ENCODE measurements at regions not wholly inside any gene's neighbourhood (a gene's known extent, or its start where the extent isn't known, plus 50 kb on each side); places are given as distances from the start of the nearest gene placed in this dataset.
"Not testable (repeated sequence)": the region's sequence is repeated elsewhere in the genome, so short reads cannot be mapped to it uniquely, and the experiment has no call there.

DNA sequence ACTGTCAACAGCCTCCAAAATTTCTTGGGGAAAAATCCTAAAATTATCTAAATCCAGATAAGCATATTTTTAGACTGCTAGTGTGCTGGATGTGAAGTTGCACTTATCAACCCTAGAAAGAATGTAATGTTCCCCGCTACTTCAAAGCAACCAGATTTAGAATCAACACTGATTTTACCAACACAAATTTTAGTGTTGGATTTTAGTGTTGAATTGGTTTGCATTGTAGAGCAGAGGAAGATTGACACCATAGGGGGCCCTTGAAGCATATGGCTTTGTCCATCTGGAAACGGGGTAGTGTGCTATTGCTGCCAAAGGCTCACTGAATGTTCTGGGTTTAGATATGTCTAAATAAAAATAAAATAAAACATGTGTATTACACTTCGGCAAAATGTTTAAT lies 126.3 kb upstream of the EMCN start:
- no peaks in the 10 kb centered on the region for H3K9me3 Mint-ChIP-seq
- ATAC-seq: no peak
- no peaks in the 10 kb centered on the region for H3K4me1 Mint-ChIP-seq

DNA sequence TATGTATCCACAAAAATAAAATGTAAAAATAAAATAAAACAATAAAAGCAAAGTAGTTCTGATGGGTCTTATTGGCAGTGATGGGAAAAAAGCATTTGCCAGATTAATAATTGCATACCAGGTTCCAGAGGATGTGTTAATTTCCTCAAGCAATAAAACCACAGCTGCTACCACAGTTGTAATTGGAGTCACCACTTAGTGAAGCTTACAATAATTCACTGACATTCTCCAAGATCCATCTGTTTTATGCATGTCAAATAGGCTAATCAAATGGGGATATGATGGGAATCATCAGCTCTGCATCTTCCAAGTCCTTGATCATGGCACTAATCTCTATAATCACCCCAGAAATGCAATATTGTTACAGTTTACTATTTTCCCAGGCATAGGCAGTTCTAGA lies 123.5 kb upstream of the EMCN start:
- Mint-ChIP-seq H3K4me1 (no peaks in the 10 kb centered on the region), H3K27ac (no peak overlapping the region), H3K4me3 (no peak overlapping the region), H3K9me3 (peaks cover 3% of the 10 kb centered on the region), H3K36me3 (no peaks in the 10 kb centered on the region)
- DNase-seq (ENCODE audit: low spot score in 2 of 2): no peak
- no peak for ATAC-seq

More for the DNA sequence above, 126.3 kb upstream of the EMCN start:
- H3K4me3 Mint-ChIP-seq: no peak overlapping the region
- no peaks in the 10 kb centered on the region for H3K36me3 Mint-ChIP-seq
- no peak for DNase-seq (ENCODE audit: low spot score in 2 of 2)
- H3K27ac Mint-ChIP-seq: no peak overlapping the region

DNA sequence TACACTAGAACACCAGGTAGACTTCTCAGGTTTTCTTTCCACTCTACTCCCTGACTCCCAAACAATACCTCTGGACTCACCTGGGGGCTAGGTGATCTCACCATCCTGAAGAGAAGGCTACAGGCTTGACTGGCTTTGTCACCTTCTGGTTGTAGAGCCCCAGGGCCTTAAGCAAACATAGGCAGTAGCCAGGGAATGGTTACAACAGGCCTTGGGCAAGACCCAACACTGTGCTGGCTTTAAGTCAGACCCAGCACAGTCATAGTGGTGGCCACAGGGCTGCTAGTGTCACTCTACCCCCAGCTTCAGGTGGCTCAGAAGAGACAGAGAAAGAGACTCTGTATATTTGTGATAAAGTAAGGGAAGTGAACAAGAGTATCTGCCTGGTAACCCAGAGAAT lies 118.1 kb upstream of the EMCN start:
- DNase-seq (ENCODE audit: low spot score in 2 of 2) (no peak), ATAC-seq (peak; percentile 58)
- H3K4me3 Mint-ChIP-seq: no peak overlapping the region
- H3K4me1 Mint-ChIP-seq: no peaks in the 10 kb centered on the region
- H3K9me3 Mint-ChIP-seq: peaks cover 3% of the 10 kb centered on the region
- H3K27ac Mint-ChIP-seq: no peak overlapping the region
- no peaks in the 10 kb centered on the region for H3K36me3 Mint-ChIP-seq

DNA sequence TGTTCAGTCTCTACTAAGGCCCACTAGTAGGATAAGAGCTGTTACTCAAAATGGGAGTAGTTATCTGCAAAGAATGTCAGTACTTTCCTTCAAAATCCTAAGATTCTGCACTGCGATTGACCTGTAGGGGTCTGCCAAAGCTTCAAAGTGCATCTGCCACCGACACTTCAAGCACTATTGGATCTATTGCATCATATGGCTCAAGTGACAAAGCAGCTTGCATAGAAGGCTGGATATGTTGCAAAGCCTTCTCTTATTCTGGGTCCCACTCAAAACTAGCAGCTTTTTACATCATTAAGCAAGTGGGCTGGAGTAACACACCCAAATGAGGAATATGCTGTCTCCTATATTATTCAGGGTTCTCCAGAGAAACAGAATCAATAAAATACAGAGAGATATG lies 115.4 kb upstream of the EMCN start:
- DNase-seq (ENCODE audit: low spot score in 2 of 2) (no peak), ATAC-seq (no peak)
- H3K9me3 Mint-ChIP-seq: peaks cover 3% of the 10 kb centered on the region
- H3K4me3 Mint-ChIP-seq: no peak overlapping the region
- H3K27ac Mint-ChIP-seq: no peak overlapping the region
- no peaks in the 10 kb centered on the region for H3K4me1 Mint-ChIP-seq
- H3K36me3 Mint-ChIP-seq: no peaks in the 10 kb centered on the region

DNA sequence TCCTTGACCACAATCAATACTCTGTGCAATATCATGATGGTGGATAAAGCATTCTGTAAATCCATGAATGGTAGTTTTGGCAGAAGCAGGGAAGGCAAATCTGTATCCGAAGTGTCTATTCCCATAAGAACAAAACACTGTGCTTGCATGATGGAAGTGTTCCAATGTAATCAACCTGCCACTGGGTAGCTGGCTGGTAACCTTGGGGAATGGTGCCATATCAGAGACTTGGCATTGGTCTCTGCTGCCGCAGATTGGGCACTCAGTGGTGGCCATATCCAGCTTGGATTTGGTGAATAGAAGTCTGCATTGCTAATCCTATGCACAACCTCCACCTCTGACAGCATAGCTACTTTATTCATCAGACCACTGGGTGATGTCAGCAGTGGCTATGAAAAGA lies 114.3 kb upstream of the EMCN start:
- no peak for ATAC-seq
- H3K36me3 Mint-ChIP-seq: no peaks in the 10 kb centered on the region
- H3K27ac Mint-ChIP-seq: no peak overlapping the region
- no peak overlapping the region for H3K4me3 Mint-ChIP-seq
- no peak for DNase-seq (ENCODE audit: low spot score in 2 of 2)
- no peaks in the 10 kb centered on the region for H3K9me3 Mint-ChIP-seq
- H3K4me1 Mint-ChIP-seq: no peaks in the 10 kb centered on the region

DNA sequence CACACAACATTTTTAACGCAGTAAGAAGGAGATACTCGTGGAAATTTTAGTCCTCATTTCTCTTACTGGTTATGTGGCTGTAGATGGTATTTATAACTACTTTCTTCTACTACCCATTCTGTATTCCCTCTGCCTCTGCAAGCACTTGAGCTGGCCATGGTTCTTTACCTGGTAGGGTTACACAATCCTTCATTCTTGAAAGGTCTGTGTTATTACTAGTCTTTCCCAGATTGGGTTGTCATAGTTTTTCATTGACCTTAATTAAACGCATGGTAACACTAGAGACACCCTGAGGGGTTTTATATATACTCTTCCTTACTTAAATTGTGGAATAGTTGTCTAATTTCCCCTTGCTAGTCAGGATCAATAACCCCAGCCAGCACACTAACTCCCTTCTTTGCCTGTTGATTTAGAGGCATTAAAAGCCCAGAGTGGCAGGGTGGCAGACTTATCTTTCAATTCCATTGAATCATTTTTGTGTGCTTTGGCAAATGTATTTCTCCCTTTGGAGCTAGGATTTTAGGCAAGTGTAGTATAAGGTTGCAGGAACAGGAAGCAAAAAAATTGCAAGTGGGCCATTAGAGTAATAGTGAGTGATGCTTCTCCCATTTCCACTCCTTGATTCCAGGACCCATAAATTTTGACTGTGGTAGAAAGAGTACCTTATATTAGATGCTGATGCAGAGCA lies 113.6 kb upstream of the EMCN start:
- no peaks in the 10 kb centered on the region for H3K4me1 Mint-ChIP-seq
- DNase-seq (ENCODE audit: low spot score in 2 of 2) (no peak), ATAC-seq (no peak)
- H3K36me3 Mint-ChIP-seq: no peaks in the 10 kb centered on the region
- no peak overlapping the region for H3K27ac Mint-ChIP-seq
- H3K4me3 Mint-ChIP-seq: no peak overlapping the region
- H3K9me3 Mint-ChIP-seq: no peaks in the 10 kb centered on the region

DNA sequence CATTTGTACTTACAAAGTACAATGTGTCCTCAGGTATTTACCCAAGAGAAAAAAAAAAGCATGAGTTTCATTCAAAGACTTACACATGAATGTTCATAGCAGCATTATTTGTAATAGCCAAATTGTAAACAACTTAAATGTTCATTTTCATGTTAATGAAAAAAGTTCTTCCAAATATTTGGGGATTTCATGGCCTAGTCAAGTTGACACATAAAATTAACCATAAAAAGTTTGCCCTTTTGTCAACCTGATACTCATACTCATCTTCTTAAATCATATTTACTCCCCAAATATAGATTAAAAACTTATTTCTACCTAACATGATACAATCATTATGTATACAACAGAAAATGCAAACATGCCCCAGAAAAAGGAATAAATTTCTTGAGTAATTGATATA lies 112.5 kb upstream of the EMCN start:
- Mint-ChIP-seq H3K4me1 (no peaks in the 10 kb centered on the region), H3K36me3 (no peaks in the 10 kb centered on the region), H3K9me3 (no peaks in the 10 kb centered on the region), H3K27ac (no peak overlapping the region), H3K4me3 (no peak overlapping the region)
- ATAC-seq (no peak), DNase-seq (ENCODE audit: low spot score in 2 of 2) (no peak)

DNA sequence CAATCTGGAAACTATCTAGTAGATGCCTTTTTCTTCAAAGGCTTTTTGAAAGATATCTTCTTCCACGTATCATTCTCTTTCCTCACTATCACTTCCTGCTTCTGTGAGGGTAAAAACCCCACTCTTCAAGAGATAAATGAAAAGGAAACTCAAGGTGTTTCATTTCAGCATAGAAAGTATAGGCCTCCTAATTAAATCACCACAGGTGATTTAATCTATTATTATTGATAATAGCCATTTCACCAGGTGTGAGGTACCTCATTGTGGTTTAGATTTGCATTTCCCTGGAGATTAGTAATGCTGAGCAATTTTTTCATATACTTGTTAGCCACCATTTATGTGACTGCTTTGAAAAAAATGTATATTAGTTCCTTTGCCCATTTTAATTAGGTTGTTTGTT lies 92.0 kb upstream of the EMCN start:
- H3K9me3 Mint-ChIP-seq: no peaks in the 10 kb centered on the region
- no peak overlapping the region for H3K27ac Mint-ChIP-seq
- H3K36me3 Mint-ChIP-seq: no peaks in the 10 kb centered on the region
- ATAC-seq: no peak
- H3K4me3 Mint-ChIP-seq: no peak overlapping the region
- no peaks in the 10 kb centered on the region for H3K4me1 Mint-ChIP-seq
- no peak for DNase-seq (ENCODE audit: low spot score in 2 of 2)

DNA sequence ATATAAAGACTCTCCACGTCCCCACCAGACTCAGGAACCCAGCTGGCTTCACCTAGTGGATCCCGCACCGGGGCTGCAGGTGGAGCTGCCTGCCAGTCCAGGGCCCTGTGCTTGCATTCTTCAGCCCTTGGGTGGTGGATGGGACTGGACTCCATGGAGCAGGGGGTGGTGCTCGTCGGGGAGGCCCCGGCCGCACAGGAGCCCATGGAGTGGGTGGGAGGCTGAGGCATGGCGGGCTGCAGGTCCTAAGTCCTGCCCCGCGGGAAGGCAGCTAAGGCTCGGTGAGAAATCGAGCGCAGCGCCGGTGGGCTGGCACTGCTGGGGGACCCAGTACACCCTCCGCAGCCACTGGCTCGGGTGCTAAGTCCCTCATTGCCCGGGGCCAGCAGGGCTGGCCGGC lies 90.8 kb upstream of the EMCN start:
- not testable (repeated sequence) for ATAC-seq, H3K9me3 Mint-ChIP-seq, H3K36me3 Mint-ChIP-seq

DNA sequence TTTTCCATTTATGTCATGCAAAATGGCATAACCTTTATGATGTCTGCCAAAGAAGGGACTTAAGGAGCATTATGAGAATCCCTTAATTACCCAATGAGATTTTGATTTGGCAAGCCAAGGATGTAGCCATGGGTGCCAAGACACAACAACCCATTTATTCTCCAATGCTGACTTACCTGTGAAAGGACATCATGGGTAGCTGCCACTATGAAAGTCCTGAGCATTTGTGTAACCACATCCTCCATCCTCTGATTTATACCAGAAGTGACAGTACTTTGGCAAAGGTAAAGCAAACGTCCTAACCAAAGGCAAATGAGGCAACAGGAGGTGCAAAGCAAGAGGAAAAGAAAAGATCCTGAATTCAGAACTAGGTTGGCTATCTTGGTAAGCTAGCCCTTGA lies 87.3 kb upstream of the EMCN start:
- no peaks in the 10 kb centered on the region for H3K4me1 Mint-ChIP-seq
- H3K4me3 Mint-ChIP-seq: no peak overlapping the region
- ATAC-seq: no peak
- no peaks in the 10 kb centered on the region for H3K36me3 Mint-ChIP-seq
- DNase-seq (ENCODE audit: low spot score in 2 of 2): no peak
- H3K9me3 Mint-ChIP-seq: no peaks in the 10 kb centered on the region
- no peak overlapping the region for H3K27ac Mint-ChIP-seq

More for the DNA sequence above, 90.8 kb upstream of the EMCN start:
- not testable (repeated sequence) for H3K27ac Mint-ChIP-seq; H3K4me1 Mint-ChIP-seq; DNase-seq (ENCODE audit: low spot score in 2 of 2); H3K4me3 Mint-ChIP-seq

DNA sequence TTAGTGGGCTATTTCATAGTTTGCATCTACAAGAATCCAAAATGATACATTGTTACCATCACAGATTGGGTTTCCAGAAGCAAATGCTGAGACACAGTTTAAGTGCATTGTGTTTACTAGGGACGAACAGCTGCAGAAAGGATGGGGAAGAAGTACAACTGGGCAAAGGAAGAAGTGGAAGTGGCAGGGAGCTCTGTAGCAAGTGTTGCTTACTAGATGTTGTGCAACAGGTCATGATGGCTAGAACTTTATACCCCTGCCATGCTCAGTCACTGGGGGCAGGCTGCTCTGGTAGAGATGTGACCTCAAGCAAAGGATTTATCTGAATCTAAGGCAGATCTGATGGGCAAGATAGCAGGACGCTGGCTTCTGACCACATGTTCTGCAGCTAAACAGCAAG lies 76.1 kb upstream of the EMCN start:
- H3K27ac Mint-ChIP-seq: no peak overlapping the region
- no peak for DNase-seq (ENCODE audit: low spot score in 2 of 2)
- no peaks in the 10 kb centered on the region for H3K4me1 Mint-ChIP-seq
- H3K36me3 Mint-ChIP-seq: no peaks in the 10 kb centered on the region
- no peaks in the 10 kb centered on the region for H3K9me3 Mint-ChIP-seq
- H3K4me3 Mint-ChIP-seq: no peak overlapping the region
- no peak for ATAC-seq

DNA sequence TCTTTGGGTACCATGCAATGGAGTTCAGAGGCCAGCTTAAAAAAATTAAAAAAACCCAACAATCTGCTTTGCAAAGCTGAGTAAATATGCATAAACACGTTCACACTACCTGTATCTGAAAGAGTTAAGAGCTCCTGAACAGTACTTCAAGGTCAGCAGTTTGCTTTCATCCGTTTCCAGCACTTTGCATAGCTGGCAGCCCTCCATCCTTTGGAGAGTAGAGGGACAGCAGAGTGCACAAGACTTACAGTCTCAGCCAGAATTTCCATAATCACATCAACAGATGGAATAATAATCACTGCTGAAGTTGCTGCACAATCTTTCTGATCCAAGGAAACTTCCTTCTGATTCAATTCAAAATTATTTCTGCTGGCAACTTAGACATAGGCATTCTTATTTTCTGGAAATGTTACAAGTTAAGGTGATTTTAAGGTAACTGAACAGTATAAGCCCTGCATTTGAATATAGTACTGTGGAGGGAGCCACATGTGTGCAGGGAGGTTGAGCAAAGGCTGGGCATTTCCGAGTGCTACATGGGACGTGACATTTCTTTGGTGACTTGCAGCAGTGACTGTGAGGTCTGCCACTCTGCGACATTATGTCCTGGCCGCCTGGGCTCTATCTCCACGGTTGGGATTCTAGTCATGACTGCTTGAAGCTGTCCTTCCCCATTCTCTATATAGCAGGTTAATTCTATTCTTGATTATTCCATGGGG lies 73.5 kb upstream of the EMCN start:
- H3K4me1 Mint-ChIP-seq: no peaks in the 10 kb centered on the region
- ATAC-seq (no peak), DNase-seq (ENCODE audit: low spot score in 2 of 2) (no peak)
- no peaks in the 10 kb centered on the region for H3K9me3 Mint-ChIP-seq
- no peak overlapping the region for H3K4me3 Mint-ChIP-seq
- no peaks in the 10 kb centered on the region for H3K36me3 Mint-ChIP-seq
- no peak overlapping the region for H3K27ac Mint-ChIP-seq

DNA sequence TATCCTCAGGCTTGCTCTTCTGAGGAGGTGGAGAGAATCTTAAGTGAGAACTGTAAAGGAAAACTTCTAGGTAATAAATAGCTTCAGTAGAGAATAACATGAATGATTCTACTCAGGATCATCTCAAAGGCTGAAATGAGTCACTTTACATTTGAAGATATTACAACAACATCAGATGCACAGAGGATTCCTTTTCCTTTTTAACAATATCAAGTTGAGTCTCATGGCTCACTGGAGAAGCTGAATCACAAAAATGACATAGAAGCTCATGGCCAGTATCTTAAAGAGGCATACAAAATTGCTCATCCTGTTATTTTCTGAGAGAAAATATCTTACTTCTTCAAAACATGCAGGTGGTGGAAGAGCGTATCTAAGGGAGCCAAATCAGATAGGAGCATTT lies 72.5 kb upstream of the EMCN start:
- Mint-ChIP-seq H3K27ac (no peak overlapping the region), H3K4me3 (no peak overlapping the region), H3K36me3 (no peaks in the 10 kb centered on the region), H3K4me1 (no peaks in the 10 kb centered on the region), H3K9me3 (no peaks in the 10 kb centered on the region)
- no peak for DNase-seq (ENCODE audit: low spot score in 2 of 2)
- peak; percentile 34 for ATAC-seq

DNA sequence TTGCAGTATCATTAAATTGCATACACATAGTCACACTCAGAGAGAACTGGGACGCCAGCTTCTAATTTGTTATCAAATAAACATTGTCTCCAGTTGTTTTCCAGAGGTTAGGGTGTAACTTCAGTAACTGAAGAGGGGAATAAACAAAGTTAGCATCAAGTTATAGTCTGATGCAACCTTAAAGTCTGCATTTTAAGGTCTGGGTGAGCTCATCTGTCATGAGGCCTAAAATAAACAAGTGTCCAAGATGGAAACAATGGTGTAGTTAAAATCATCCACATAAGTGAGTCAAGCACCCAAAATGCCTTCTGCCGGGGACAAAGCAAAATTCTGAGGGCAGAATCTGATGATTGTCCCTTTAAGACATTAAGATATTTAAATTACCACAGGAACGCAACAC lies 70.3 kb upstream of the EMCN start:
- Mint-ChIP-seq H3K4me1 (no peaks in the 10 kb centered on the region), H3K4me3 (no peak overlapping the region), H3K27ac (no peak overlapping the region), H3K36me3 (no peaks in the 10 kb centered on the region), H3K9me3 (no peaks in the 10 kb centered on the region)
- ATAC-seq (no peak), DNase-seq (ENCODE audit: low spot score in 2 of 2) (no peak)

DNA sequence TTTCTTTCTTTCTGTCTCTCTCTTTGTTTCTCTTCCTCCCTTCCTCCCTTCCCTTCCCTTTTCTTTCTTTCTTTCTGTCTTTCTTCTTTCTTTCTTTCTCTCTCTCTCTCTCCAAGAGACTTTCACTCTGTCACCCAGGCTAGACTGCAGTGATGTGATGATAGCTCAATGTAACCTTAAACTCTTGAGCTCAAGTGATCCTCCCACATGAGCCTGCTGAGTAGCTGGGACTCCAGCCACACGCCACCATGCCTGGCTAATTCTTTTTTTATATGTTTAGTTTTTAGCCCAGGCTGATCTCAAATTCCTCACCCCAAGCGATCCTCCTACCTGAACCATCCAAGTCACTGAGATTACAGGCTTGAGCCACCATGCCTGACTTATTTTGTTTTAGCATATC lies 64.3 kb upstream of the EMCN start:
- DNase-seq (ENCODE audit: low spot score in 2 of 2): no peak
- H3K9me3 Mint-ChIP-seq: no peaks in the 10 kb centered on the region
- no peak overlapping the region for H3K27ac Mint-ChIP-seq
- no peak for ATAC-seq
- H3K4me1 Mint-ChIP-seq: no peaks in the 10 kb centered on the region
- no peak overlapping the region for H3K4me3 Mint-ChIP-seq
- no peaks in the 10 kb centered on the region for H3K36me3 Mint-ChIP-seq

DNA sequence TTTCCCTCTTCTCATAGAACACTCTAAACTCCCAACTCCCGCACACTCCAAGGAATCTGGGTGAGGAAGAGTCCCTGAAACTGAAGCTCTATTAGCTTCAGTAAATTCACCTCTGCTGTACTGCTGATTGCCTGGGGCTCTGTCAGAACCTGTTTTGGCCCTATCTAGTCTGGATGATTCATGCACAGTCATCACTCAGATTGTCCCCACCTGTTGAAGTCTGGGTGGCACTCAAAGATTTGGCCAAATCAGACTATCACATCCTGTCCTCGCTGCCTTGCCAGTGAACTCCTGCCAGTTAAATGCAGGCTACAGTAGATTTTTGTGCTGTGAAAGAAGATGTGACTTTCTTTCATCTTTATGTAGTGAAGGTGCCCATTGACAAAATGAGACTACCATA lies 63.5 kb upstream of the EMCN start:
- peak; percentile 81 for ATAC-seq

More for the DNA sequence above, 63.5 kb upstream of the EMCN start:
- Mint-ChIP-seq H3K9me3 (peaks cover 3% of the 10 kb centered on the region), H3K27ac (no peak overlapping the region), H3K4me3 (no peak overlapping the region), H3K36me3 (no peaks in the 10 kb centered on the region), H3K4me1 (no peaks in the 10 kb centered on the region)
- no peak for DNase-seq (ENCODE audit: low spot score in 2 of 2)
